MM.1S (cell line): ENCODE measurements at regions not wholly inside any gene's neighbourhood (a gene's known extent, or its start where the extent isn't known, plus 50 kb on each side); places are given as distances from the start of the nearest gene placed in this dataset.

Experiments used
- DNase-seq: peaks from one replicate; pipeline ENCODE4 v3.0.0-alpha.2; 2015
- H2AFZ ChIP-seq: fragments of 300-600 bp; sonication (generic); 2 replicates; pipeline ENCODE4 v1.6.0; 2016; ENCODE audit warnings: antibody characterized with exemption, low read length
- H3F3A ChIP-seq: fragments of 300-600 bp; sonication (generic); 2 replicates; pipeline ENCODE4 v1.6.1; 2016; ENCODE audit warnings: mild to moderate bottlenecking, antibody characterized with exemption, low read length, moderate library complexity, mixed read lengths; ENCODE audit not compliant: insufficient read depth
- H3K27ac ChIP-seq: fragments of 300-600 bp; sonication (generic); 2 replicates; pipeline ENCODE4 v1.5.1; 2016; ENCODE audit warnings: mild to moderate bottlenecking, low read length
- H3K27me3 ChIP-seq: fragments of 300-600 bp; sonication (generic); replicated peaks from 2 replicates; pipeline ENCODE4 v1.6.0; 2016; ENCODE audit warnings: low read length; ENCODE audit not compliant: insufficient read depth
- H3K36me3 ChIP-seq: fragments of 300-600 bp; sonication (generic); replicated peaks from 2 replicates; pipeline ENCODE4 v1.6.1; 2016; ENCODE audit warnings: mild to moderate bottlenecking, low read length, mixed read lengths; ENCODE audit not compliant: insufficient read depth
- H3K4me1 ChIP-seq: fragments of 300-600 bp; sonication (generic); 2 replicates; pipeline ENCODE4 v1.6.1; 2016; ENCODE audit warnings: low read length, mixed read lengths
- H3K4me2 ChIP-seq: fragments of 300-600 bp; sonication (generic); 2 replicates; pipeline ENCODE4 v1.6.0; 2016; ENCODE audit warnings: low read depth, low read length
- H3K4me3 ChIP-seq: fragments of 300-600 bp; sonication (generic); 2 replicates; pipeline ENCODE4 v1.5.1; 2016; ENCODE audit warnings: low read length, mixed read lengths
- H3K79me2 ChIP-seq: fragments of 300-600 bp; sonication (generic); 2 replicates; pipeline ENCODE4 v1.6.1; 2016; ENCODE audit warnings: mixed run types, low read length, mixed read lengths
- H3K9ac ChIP-seq: fragments of 300-600 bp; sonication (generic); 2 replicates; pipeline ENCODE4 v1.6.1; 2016; ENCODE audit warnings: low read length, mixed read lengths
- H3K9me2 ChIP-seq: fragments of 300-600 bp; sonication (generic); replicated peaks from 2 replicates; pipeline ENCODE4 v1.6.1; 2016; ENCODE audit warnings: mild to moderate bottlenecking, low read length, mixed read lengths; ENCODE audit not compliant: insufficient read depth
- H3K9me3 ChIP-seq: fragments of 300-600 bp; sonication (generic); replicated peaks from 2 replicates; pipeline ENCODE4 v1.6.1; 2016; ENCODE audit warnings: mild to moderate bottlenecking, low read length, mixed read lengths; ENCODE audit not compliant: insufficient read depth
- H4K20me1 ChIP-seq: fragments of 300-600 bp; sonication (generic); 2 replicates; pipeline ENCODE4 v1.6.1; 2016; ENCODE audit warnings: mild to moderate bottlenecking, low read length, moderate library complexity, mixed read lengths; ENCODE audit not compliant: insufficient read depth
- CTCF ChIP-seq: fragments of 300-600 bp; sonication (generic); IDR thresholded peaks from 2 replicates; pipeline ENCODE4 v1.5.1; 2016; ENCODE audit warnings: antibody characterized with exemption, low read length, mixed read lengths
- EZH2 ChIP-seq: fragments of 300-600 bp; sonication (generic); optimal IDR thresholded peaks from 2 replicates; pipeline ENCODE3; 2017; ENCODE audit warnings: low read depth, mild to moderate bottlenecking, antibody characterized with exemption, low read length, mixed read lengths
- EZH2phosphoT487 ChIP-seq: fragments of 300-600 bp; sonication (generic); IDR thresholded peaks from 2 replicates; pipeline ENCODE4 v1.6.1; 2018; ENCODE audit warnings: antibody characterized with exemption, low read length

DNA sequence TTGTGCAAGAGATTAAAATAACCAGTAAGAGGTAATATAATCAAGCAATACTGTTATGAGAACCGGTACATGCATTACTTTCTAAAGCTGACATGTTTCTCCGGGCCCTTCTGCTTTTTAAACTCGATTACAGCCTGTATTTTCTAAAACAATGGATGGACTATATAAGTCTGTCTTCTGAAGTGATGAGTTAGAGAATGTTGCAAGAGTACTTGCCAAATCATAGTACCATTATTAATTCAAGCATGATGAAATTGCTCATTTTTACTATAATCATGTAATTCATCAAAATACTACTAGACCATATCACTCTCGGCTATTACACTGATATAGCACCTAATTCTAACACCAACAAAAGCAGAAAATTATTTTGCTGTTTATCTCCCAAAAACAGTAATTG lies 1240.3 kb upstream of the ACVR2A start:
- H3K9me2 ChIP-seq, result no peaks in the 10 kb centered on the region
- H3K79me2 ChIP-seq, result no peaks in the 10 kb centered on the region
- no peak overlapping the region for H2AFZ ChIP-seq

GRCh38 chr2:146602856-146603255 lies 1242.0 kb upstream of the ACVR2A start:
- Histone ChIP-seq H3K27ac (no peak overlapping the region), H2AFZ (no peak overlapping the region), H3F3A (no peaks in the 10 kb centered on the region), H3K9ac (no peak overlapping the region), H3K4me2 (no peak overlapping the region), H3K4me3 (no peak overlapping the region), H3K79me2 (no peaks in the 10 kb centered on the region), H3K4me1 (no peaks in the 10 kb centered on the region), H3K36me3 (no peaks in the 10 kb centered on the region), H3K9me2 (no peaks in the 10 kb centered on the region), H3K27me3 (no peaks in the 10 kb centered on the region), H3K9me3 (no peaks in the 10 kb centered on the region), H4K20me1 (no peaks in the 10 kb centered on the region)
- no peak for DNase-seq
- TF ChIP-seq EZH2 (no peak), CTCF (no peak), EZH2phosphoT487 (no peak)

More for the DNA sequence above, 1240.3 kb upstream of the ACVR2A start:
- H3K4me1 ChIP-seq, result no peaks in the 10 kb centered on the region
- TF ChIP-seq EZH2phosphoT487 (no peak), CTCF (no peak), EZH2 (no peak)
- no peak overlapping the region for H3K4me3 ChIP-seq
- no peaks in the 10 kb centered on the region for H3F3A ChIP-seq
- H3K4me2 ChIP-seq, result no peak overlapping the region
- H3K9me3 ChIP-seq, result no peaks in the 10 kb centered on the region
- no peaks in the 10 kb centered on the region for H3K36me3 ChIP-seq
- H3K9ac ChIP-seq, result no peak overlapping the region
- H3K27me3 ChIP-seq, result no peaks in the 10 kb centered on the region
- H4K20me1 ChIP-seq, result no peaks in the 10 kb centered on the region
- no peak for DNase-seq
- no peak overlapping the region for H3K27ac ChIP-seq

DNA sequence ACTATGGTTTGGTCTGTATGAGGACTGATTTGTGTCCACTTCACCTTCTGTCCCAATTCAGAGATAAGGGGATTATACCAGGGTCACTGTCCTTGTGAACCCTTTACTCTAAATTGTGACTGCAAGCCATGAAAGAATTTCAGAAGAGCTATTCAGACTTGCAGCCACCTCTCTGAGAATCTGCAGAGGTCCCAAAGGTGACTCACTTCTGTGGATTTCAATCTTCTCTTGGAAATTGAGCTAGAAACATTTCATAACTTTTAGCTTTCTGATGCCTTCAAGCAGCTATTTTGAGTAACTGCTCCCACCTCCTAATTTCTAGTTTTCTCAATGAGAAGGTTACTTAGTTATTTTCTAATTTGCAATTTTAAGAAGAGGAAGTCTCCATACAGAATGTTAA lies 1242.4 kb upstream of the ACVR2A start:
- no peak overlapping the region for H3K4me3 ChIP-seq
- H3K79me2 ChIP-seq, result no peaks in the 10 kb centered on the region
- no peaks in the 10 kb centered on the region for H3F3A ChIP-seq
- no peak for DNase-seq
- no peak overlapping the region for H3K4me2 ChIP-seq
- H3K9ac ChIP-seq, result no peak overlapping the region
- no peaks in the 10 kb centered on the region for H3K4me1 ChIP-seq
- no peak overlapping the region for H3K27ac ChIP-seq
- H3K27me3 ChIP-seq, result no peaks in the 10 kb centered on the region
- no peaks in the 10 kb centered on the region for H3K9me3 ChIP-seq
- no peaks in the 10 kb centered on the region for H3K36me3 ChIP-seq
- no peak overlapping the region for H2AFZ ChIP-seq
- TF ChIP-seq EZH2 (no peak), EZH2phosphoT487 (no peak), CTCF (no peak)
- no peaks in the 10 kb centered on the region for H4K20me1 ChIP-seq
- no peaks in the 10 kb centered on the region for H3K9me2 ChIP-seq
